Right lobe of liver (tissue), 6 donors: ENCODE measurements at regions not wholly inside any gene's neighbourhood (a gene's known extent, or its start where the extent isn't known, plus 50 kb on each side); places are given as distances from the start of the nearest gene placed in this dataset.

Source experiments
- ATAC-seq, 4 donors: fragments of 200-7000 bp; cut with Tn5 transposase; one replicate each; pipeline ENCODE4 v1.9.1; 2020; ENCODE audit warnings: mild to moderate bottlenecking in 4 of 4, moderate library complexity in 4 of 4
- DNase-seq, 3 donors: peaks; one replicate each; pipeline ENCODE4 v3.0.0-alpha.2; 2020
- H3K27ac ChIP-seq, 3 donors: fragments of 200-600 bp; one replicate each; pipeline ENCODE4 v1.8.0; 2022
- H3K27me3 ChIP-seq, 2 donors: fragments of 200-600 bp; one replicate each; pipeline ENCODE4 v1.8.0; 2022
- H3K36me3 ChIP-seq, 4 donors: fragments of 200-600 bp; sonication (generic) in 1 of 4; one replicate each; pipeline versions ENCODE4 v1.5.1 to v1.8.0; 2017 to 2022; ENCODE audit warnings: control low read depth in 1 of 4
- H3K4me1 ChIP-seq, 4 donors: fragments of 200-600 bp; sonication (generic) in 1 of 4; one replicate each; pipeline versions ENCODE4 v1.5.1 to v1.8.0; 2017 to 2022; ENCODE audit warnings: control low read depth in 1 of 4
- H3K4me3 ChIP-seq, 3 donors: fragments of 200-600 bp; one replicate each; pipeline ENCODE4 v1.8.0; 2022
- H3K9me3 ChIP-seq, 4 donors: fragments of 200-600 bp; sonication (generic) in 1 of 4; one replicate each; pipeline versions ENCODE4 v1.5.1 to v1.8.0; 2017 to 2022; ENCODE audit warnings: control low read depth in 1 of 4
- CTCF ChIP-seq, 4 donors: fragments of 200-600 bp in 3 of 4; fragments of 450-650 bp in 1 of 4; IDR thresholded peaks; one replicate each; pipeline versions ENCODE4 v1.5.1 to v1.8.0; 2016 to 2022; ENCODE audit warnings: antibody characterized with exemption in 4 of 4, mild to moderate bottlenecking in 2 of 4
- POLR2A ChIP-seq: fragments of 450-650 bp; IDR thresholded peaks from one replicate; pipeline ENCODE4 v1.6.1; 2017; ENCODE audit warnings: antibody characterized with exemption, mild to moderate bottlenecking
- WGBS: methylation state at CpG from one replicate; pipeline ENCODE4 v1.1.6; 2018; ENCODE audit warnings: low coverage, low lambda C conversion rate; ENCODE audit not compliant: insufficient coverage; ENCODE audit errors: missing lambda C conversion rate; 5-methylcytosine and 5-hydroxymethylcytosine counted together
- intact Hi-C, 2 donors: fragments of 100-400 bp; cut with DNase I; formaldehyde crosslinking; loops; one replicate each; pipeline versions ENCODE4 v1.11.2 to v1.14.1; 2022
- donor health status: DM: no; HTN: yes; CAD: no.
- donor health status: DM: no; HTN: no; CAD: no.
- donor health status: DM: no; HTN: no; CAD: no.
- donor health status: DM: no; HTN: yes; CAD: no.
- donor health status: DM: no; HTN: yes; CAD: no.

GRCh38 chr3:14345496-14346150 lies 56.8 kb upstream of the SLC6A6 start:
- no peaks in the 10 kb centered on the region for H3K4me1 ChIP-seq
- WGBS: no CpG with 5 or more reads among the region's 7 CpGs
- no peak for TF ChIP-seq POLR2A
- no peak for TF ChIP-seq CTCF (IDR thresholded peaks at IDR 0.05)
- no peak for ATAC-seq
- H3K27me3 ChIP-seq: no peaks in the 10 kb centered on the region
- no peak overlapping the region for H3K27ac ChIP-seq
- no peak overlapping the region for H3K4me3 ChIP-seq
- H3K9me3 ChIP-seq: no peaks in the 10 kb centered on the region
- no peaks in the 10 kb centered on the region for H3K36me3 ChIP-seq
- intact Hi-C loops: no loop called here
- DNase-seq: no peak

- DNase-seq (no peak), ATAC-seq (no peak)
- TF ChIP-seq CTCF (IDR thresholded peaks at IDR 0.05) (no peak), POLR2A (no peak)
- Histone ChIP-seq H3K9me3 (no peaks in the 10 kb centered on the region), H3K4me1 (no peaks in the 10 kb centered on the region), H3K27ac (no peak overlapping the region), H3K36me3 (no peaks in the 10 kb centered on the region), H3K4me3 (no peak overlapping the region), H3K27me3 (no peaks in the 10 kb centered on the region)
- whole genome bisulfite sequencing: 81% methylated on average over 4 of the region's 9 CpGs
- intact Hi-C loops: no loop called here
Observed at GRCh38 chr3:14346191-14346590, 56.2 kb upstream of the SLC6A6 start.

- ATAC-seq: no peak
- Histone ChIP-seq H3K27me3 (no peaks in the 10 kb centered on the region), H3K27ac (no peak overlapping the region), H3K4me3 (no peak overlapping the region), H3K4me1 (no peaks in the 10 kb centered on the region), H3K36me3 (no peaks in the 10 kb centered on the region), H3K9me3 (no peaks in the 10 kb centered on the region)
- 92% methylated on average over 2 of the region's 4 CpGs for WGBS
- intact Hi-C loops: no loop called here
- no peak for DNase-seq
- no peak for TF ChIP-seq POLR2A
- no peak for TF ChIP-seq CTCF (IDR thresholded peaks at IDR 0.05)
Observed at GRCh38 chr3:14346642-14347041, 55.8 kb upstream of the SLC6A6 start.

DNA sequence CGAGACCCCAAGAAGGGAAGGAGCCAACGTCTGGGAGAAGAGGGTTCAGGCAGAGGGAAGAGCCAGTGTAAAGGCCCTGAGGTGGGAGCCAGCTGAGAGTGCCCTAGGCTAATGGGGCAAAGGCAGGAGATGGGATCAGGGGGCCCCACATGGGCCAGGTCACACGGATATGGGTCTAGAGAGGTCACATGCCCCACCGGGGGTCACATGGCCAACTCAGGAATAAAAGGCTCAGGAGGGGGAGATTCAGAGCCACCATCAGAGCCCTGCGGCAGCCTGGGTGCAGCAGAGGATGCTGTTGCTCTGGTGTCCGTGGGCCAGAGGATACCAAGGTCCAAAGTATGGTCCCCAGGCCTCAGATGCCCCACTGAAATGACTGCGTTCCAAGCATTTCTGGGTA lies 55.3 kb upstream of the SLC6A6 start:
- Histone ChIP-seq H3K27me3 (no peaks in the 10 kb centered on the region), H3K27ac (no peak overlapping the region), H3K4me1 (no peaks in the 10 kb centered on the region), H3K4me3 (no peak overlapping the region), H3K9me3 (no peaks in the 10 kb centered on the region), H3K36me3 (no peaks in the 10 kb centered on the region)
- no peak for DNase-seq
- intact Hi-C loops: no loop called here
- 80% methylated on average over 1 of the region's 7 CpGs for WGBS
- TF ChIP-seq CTCF (IDR thresholded peaks at IDR 0.05) (no peak), POLR2A (no peak)
- no peak for ATAC-seq

DNA sequence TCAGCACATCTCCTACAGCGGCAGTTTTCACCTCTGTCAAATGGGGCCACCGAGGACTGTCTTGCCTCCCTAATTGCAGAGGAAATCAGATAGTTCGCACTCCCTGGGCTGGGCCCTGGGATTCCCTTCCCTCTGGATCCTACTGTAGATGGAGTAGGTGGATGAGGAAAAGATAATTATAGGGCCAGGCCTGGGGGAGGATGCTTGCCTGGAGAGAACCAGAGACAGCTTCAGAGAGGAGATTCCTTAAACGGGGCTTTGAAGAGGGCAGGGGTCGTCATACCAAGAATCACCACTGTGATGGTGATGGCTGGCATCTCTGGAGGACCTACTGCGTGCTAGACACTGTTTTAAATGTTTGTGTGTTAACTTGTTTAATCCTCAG lies 50.8 kb upstream of the SLC6A6 start:
- H3K36me3 ChIP-seq: no peaks in the 10 kb centered on the region
- H3K9me3 ChIP-seq: no peaks in the 10 kb centered on the region
- intact Hi-C loops: no loop called here
- H3K4me1 ChIP-seq: no peaks in the 10 kb centered on the region
- no peak for DNase-seq
- no peak for ATAC-seq
- no peaks in the 10 kb centered on the region for H3K27me3 ChIP-seq
- H3K27ac ChIP-seq: no peak overlapping the region
- no peak overlapping the region for H3K4me3 ChIP-seq
- 83% methylated on average over 5 of the region's 6 CpGs for WGBS
- no peak for TF ChIP-seq CTCF (IDR thresholded peaks at IDR 0.05)
- no peak for TF ChIP-seq POLR2A
